PC-3 (cell line): ENCODE measurements at regions not wholly inside any gene's neighbourhood (a gene's known extent, or its start where the extent isn't known, plus 50 kb on each side); places are given as distances from the start of the nearest gene placed in this dataset.

Experiments
- CTCF ChIP-seq: fragments of 300-600 bp; sonication (generic); conservative IDR thresholded peaks from 2 replicates; pipeline ENCODE4 v1.5.1; 2017; ENCODE audit warnings: antibody characterized with exemption, low read depth, mild to moderate bottlenecking, low read length
- EZH2 ChIP-seq: fragments of 300-600 bp; sonication (generic); IDR thresholded peaks from one replicate; pipeline ENCODE4 v1.6.1; 2017; ENCODE audit warnings: antibody characterized with exemption, mild to moderate bottlenecking, low read length; ENCODE audit not compliant: unreplicated experiment

- TF ChIP-seq EZH2 (no peak), CTCF (no peak)
Measured at GRCh38 chr4:22323691-22324090, 192.2 kb downstream of the ADGRA3 start.
